ENCODE measurements at regions not wholly inside any gene's neighbourhood (a gene's known extent, or its start where the extent isn't known, plus 50 kb on each side); places are given as distances from the start of the nearest gene placed in this dataset.

DNA sequence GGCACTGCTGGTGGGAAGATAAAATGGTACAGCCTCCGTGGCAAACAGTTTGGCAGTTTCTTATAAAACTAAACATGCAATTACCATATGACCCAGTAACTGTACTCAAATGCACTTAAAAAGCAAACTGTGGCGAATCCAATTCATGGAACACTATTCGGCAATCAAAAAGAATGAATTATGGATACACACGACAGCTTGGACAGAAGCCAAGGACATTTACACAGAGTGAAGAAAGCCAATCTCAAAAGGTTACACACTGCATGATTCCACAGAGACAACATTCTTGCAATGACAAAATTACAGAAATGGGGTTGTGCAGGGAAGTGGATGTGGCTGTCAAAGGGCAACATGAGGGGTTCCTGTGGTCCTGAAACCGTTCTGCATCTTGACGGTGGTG lies 122.1 kb upstream of the IQSEC1 start:
- no peak for TF ChIP-seq POLR2A (IDR thresholded peaks at IDR 0.05; ENCODE audit: low read length)
- TF ChIP-seq GATA1 (IDR thresholded peaks at IDR 0.05; ENCODE audit: low read depth, low read length), result no peak
